ENCODE measurements at regions not wholly inside any gene's neighbourhood (a gene's known extent, or its start where the extent isn't known, plus 50 kb on each side); places are given as distances from the start of the nearest gene placed in this dataset.

GRCh38 chr12:111161898-111162297, 207.0 kb downstream of the PHETA1 start:
- ATAC-seq, result no peak
- Mint-ChIP-seq H3K36me3 (ENCODE audit: low read depth) (no peaks in the 10 kb centered on the region), H3K4me1 (peaks cover 24% of the 10 kb centered on the region), H3K27me3 (ENCODE audit: insufficient read depth, low read depth, poor library complexity) (no peaks in the 10 kb centered on the region), H3K9me3 (no peaks in the 10 kb centered on the region), H3K4me3 (no peak overlapping the region), H3K27ac (no peak overlapping the region)
- no peaks in the 10 kb centered on the region for H3K9me2 ChIP-seq (ENCODE audit: insufficient read depth)
- no peaks in the 10 kb centered on the region for H3K79me2 ChIP-seq (replicated peaks; ENCODE audit: insufficient read depth)
- no peaks in the 10 kb centered on the region for H3K27me3 ChIP-seq (ENCODE audit: insufficient read depth)
- DNase-seq (ENCODE audit: low spot score), result no peak
- TF ChIP-seq JUNB (IDR thresholded peaks at IDR 0.05; ENCODE audit: unreplicated experiment), result no peak
- TF ChIP-seq POLR2AphosphoS5 (IDR thresholded peaks at IDR 0.05; ENCODE audit: low read depth), result no peak
- no peak for TF ChIP-seq EZH2phosphoT487 (IDR thresholded peaks at IDR 0.05; ENCODE audit: unreplicated experiment)
- TF ChIP-seq CTCF (conservative IDR thresholded peaks at IDR 0.05; ENCODE audit: low read depth in 2 of 2), result no peak
- TF ChIP-seq REST (IDR thresholded peaks at IDR 0.05; ENCODE audit: unreplicated experiment), result no peak
- no peak for TF ChIP-seq ETS1 (IDR thresholded peaks at IDR 0.05)
- TF ChIP-seq NANOG (IDR thresholded peaks at IDR 0.05; ENCODE audit: borderline replicate concordance), result no peak
- no peak for TF ChIP-seq EZH2 (IDR thresholded peaks at IDR 0.05; ENCODE audit: low read depth, unreplicated experiment)
- no peak for TF ChIP-seq ZNF462 (CRISPR knock-in tag; IDR thresholded peaks at IDR 0.05)
- no peak for TF ChIP-seq CREB1 (CRISPR knock-in tag; IDR thresholded peaks at IDR 0.05; ENCODE audit: low read depth)
- no peak for TF ChIP-seq ZNF114 (CRISPR knock-in tag; IDR thresholded peaks at IDR 0.05)
- TF ChIP-seq ZNF331 (CRISPR knock-in tag; IDR thresholded peaks at IDR 0.05; ENCODE audit: low read depth), result no peak
- TF ChIP-seq STAT1 (IDR thresholded peaks at IDR 0.05; ENCODE audit: unreplicated experiment), result no peak
- no peaks in the 10 kb centered on the region for H3K36me3 ChIP-seq (ENCODE audit: insufficient read depth)
- no peak overlapping the region for H2AFZ ChIP-seq
- no peak overlapping the region for H3K4me3 ChIP-seq
- no peaks in the 10 kb centered on the region for H4K20me1 ChIP-seq (replicated peaks; ENCODE audit: insufficient read depth)
- peaks cover 15% of the 10 kb centered on the region for H3K4me1 ChIP-seq (ENCODE audit: insufficient read depth)
- no peaks in the 10 kb centered on the region for H3F3A ChIP-seq (replicated peaks; ENCODE audit: low read depth)
- H3K27ac ChIP-seq (ENCODE audit: low read depth), result no peak overlapping the region
- H3K4me2 ChIP-seq, result no peak overlapping the region
